ENCODE measurements at regions not wholly inside any gene's neighbourhood (a gene's known extent, or its start where the extent isn't known, plus 50 kb on each side); places are given as distances from the start of the nearest gene placed in this dataset.

- no peak overlapping the region for H3K4ac ChIP-seq (replicated peaks; ENCODE audit: insufficient read length, low read depth, low read length)
- H3K27me3 ChIP-seq (replicated peaks in 1 of 4; ENCODE audit: control insufficient read depth in 3 of 4, extremely low read depth in 1 of 4, insufficient read depth in 3 of 4, low read length in 3 of 4), result no peaks in the 10 kb centered on the region
- ChIA-PET POLR2A (ENCODE audit: partially characterized antibody) (no interaction called here), CTCF (ENCODE audit: partially characterized antibody) (no interaction called here)
- no peaks in the 10 kb centered on the region for H3K23me2 ChIP-seq (ENCODE audit: low read depth, low read length)
- H3K79me2 ChIP-seq (ENCODE audit: control insufficient read depth in 1 of 2, insufficient read depth in 2 of 2, low read length in 2 of 2), result no peaks in the 10 kb centered on the region
- no peak overlapping the region for H2AFZ ChIP-seq (ENCODE audit: low read length)
- no peak overlapping the region for H4K91ac ChIP-seq (replicated peaks; ENCODE audit: insufficient read length, low read length)
- no peak overlapping the region for H3K18ac ChIP-seq (ENCODE audit: extremely low read depth, low read length)
- WGBS, 2 experiments (ENCODE audit: extremely low coverage in 1 of 2, insufficient coverage in 1 of 2, insufficient read length in 1 of 2, insufficient replicate concordance in 2 of 2, low coverage in 1 of 2, low lambda C conversion rate in 2 of 2, missing lambda C conversion rate in 1 of 2), result 95% methylated on average over 2 of the region's 2 CpGs; no CpG with 5 or more reads in 1 of the 2 experiments
- no peak overlapping the region for H2BK15ac ChIP-seq (ENCODE audit: low read length)
- H2BK20ac ChIP-seq (ENCODE audit: low read length), result no peak overlapping the region
- no peaks in the 10 kb centered on the region for H3K9me3 ChIP-seq (ENCODE audit: insufficient read depth in 2 of 2, low read depth in 1 of 2, low read length in 1 of 2)
- no peaks in the 10 kb centered on the region for H3K36me3 ChIP-seq (ENCODE audit: control insufficient read depth in 2 of 4, insufficient read depth in 4 of 4, low read length in 3 of 4)
- H4K5ac ChIP-seq (ENCODE audit: insufficient read length, low read depth, low read length), result no peak overlapping the region
- no peak for TF ChIP-seq SP4 (IDR thresholded peaks at IDR 0.05; ENCODE audit: low read length)
- no peak for TF ChIP-seq NRF1 (IDR thresholded peaks at IDR 0.05; ENCODE audit: low read depth, low read length)
- TF ChIP-seq YY1 (IDR thresholded peaks at IDR 0.05; ENCODE audit: low read depth, low read length), result no peak
- no peak for TF ChIP-seq PHF8 (conservative IDR thresholded peaks at IDR 0.05; ENCODE audit: low read depth, low read length)
- TF ChIP-seq EP300 (IDR thresholded peaks at IDR 0.05; ENCODE audit: borderline replicate concordance in 1 of 2, low read depth in 2 of 2, low read length in 2 of 2), result no peak
- TF ChIP-seq E2F6 (IDR thresholded peaks at IDR 0.05), result no peak
- TF ChIP-seq MAFK (IDR thresholded peaks at IDR 0.05; ENCODE audit: low read depth, low read length), result no peak
- no peak for TF ChIP-seq HDAC6 (IDR thresholded peaks at IDR 0.05; ENCODE audit: low read depth, low read length)
- TF ChIP-seq SP2 (IDR thresholded peaks at IDR 0.05; ENCODE audit: low read length), result no peak
- TF ChIP-seq TAF7 (optimal IDR thresholded peaks at IDR 0.05; ENCODE audit: borderline replicate concordance, low read depth, low read length), result no peak
- no peak for TF ChIP-seq CTBP2 (IDR thresholded peaks at IDR 0.05; ENCODE audit: borderline replicate concordance, insufficient read depth, insufficient read length, low read length)
- TF ChIP-seq TCF12 (IDR thresholded peaks at IDR 0.05; ENCODE audit: low read depth, low read length), result no peak
- no peak for TF ChIP-seq SP1 (IDR thresholded peaks at IDR 0.05; ENCODE audit: low read depth, low read length)
- H3K27ac ChIP-seq (ENCODE audit: low read depth, low read length), result no peak overlapping the region
- H2BK120ac ChIP-seq (replicated peaks; ENCODE audit: low read depth, low read length), result no peak overlapping the region
- H3K4me2 ChIP-seq (ENCODE audit: insufficient read depth in 1 of 2, low read depth in 2 of 2, low read length in 2 of 2), result no peak overlapping the region
- no peak for FAIRE-seq
- H2AK5ac ChIP-seq (ENCODE audit: low read depth, low read length), result no peak overlapping the region
- H3K4me1 ChIP-seq (replicated peaks in 1 of 4; ENCODE audit: control insufficient read depth in 3 of 4, insufficient read depth in 4 of 4, low read length in 3 of 4), result no peaks in the 10 kb centered on the region
- DNase-seq (ENCODE audit: low read depth in 1 of 2, low spot score in 2 of 2), result no peak
- no peak overlapping the region for H4K8ac ChIP-seq (ENCODE audit: extremely low read depth, insufficient read depth, low read length)
- H2BK12ac ChIP-seq (ENCODE audit: low read depth, low read length), result no peak overlapping the region
- no peak overlapping the region for H2BK5ac ChIP-seq (ENCODE audit: low read depth, low read length)
- no peaks in the 10 kb centered on the region for H3K79me1 ChIP-seq (ENCODE audit: low read depth, low read length)
- H3K23ac ChIP-seq (ENCODE audit: insufficient read length), result no peak overlapping the region
- H3K9ac ChIP-seq (replicated peaks in 1 of 4; ENCODE audit: extremely low read depth in 1 of 4, low read depth in 3 of 4, low read length in 3 of 4), result no peak overlapping the region
- H3K14ac ChIP-seq (ENCODE audit: insufficient read length), result no peak overlapping the region
- no peaks in the 10 kb centered on the region for H4K20me1 ChIP-seq (replicated peaks in 1 of 2; ENCODE audit: control insufficient read depth in 1 of 2, insufficient read depth in 2 of 2, low read length in 2 of 2)
- H3K4me3 ChIP-seq (ENCODE audit: extremely low read depth in 1 of 4, insufficient read depth in 2 of 4, low read depth in 3 of 4, low read length in 4 of 4), result no peak overlapping the region
- no peak overlapping the region for H3K56ac ChIP-seq (replicated peaks; ENCODE audit: insufficient read length, low read depth, low read length)
Measured at GRCh38 chr4:33262824-33263223, 2542.7 kb downstream of the PCDH7 start.
